ENCODE measurements at regions not wholly inside any gene's neighbourhood (a gene's known extent, or its start where the extent isn't known, plus 50 kb on each side); places are given as distances from the start of the nearest gene placed in this dataset.

GRCh38 chr2:211084352-211084751 is 528.0 kb downstream of the CPS1 start:
- TF ChIP-seq GATA2 (IDR thresholded peaks at IDR 0.05; ENCODE audit: low read depth, low read length) = no peak
- TF ChIP-seq GATA3 (IDR thresholded peaks at IDR 0.05; ENCODE audit: low read depth, low read length) = no peak
